ENCODE measurements at regions not wholly inside any gene's neighbourhood (a gene's known extent, or its start where the extent isn't known, plus 50 kb on each side); places are given as distances from the start of the nearest gene placed in this dataset.

DNA sequence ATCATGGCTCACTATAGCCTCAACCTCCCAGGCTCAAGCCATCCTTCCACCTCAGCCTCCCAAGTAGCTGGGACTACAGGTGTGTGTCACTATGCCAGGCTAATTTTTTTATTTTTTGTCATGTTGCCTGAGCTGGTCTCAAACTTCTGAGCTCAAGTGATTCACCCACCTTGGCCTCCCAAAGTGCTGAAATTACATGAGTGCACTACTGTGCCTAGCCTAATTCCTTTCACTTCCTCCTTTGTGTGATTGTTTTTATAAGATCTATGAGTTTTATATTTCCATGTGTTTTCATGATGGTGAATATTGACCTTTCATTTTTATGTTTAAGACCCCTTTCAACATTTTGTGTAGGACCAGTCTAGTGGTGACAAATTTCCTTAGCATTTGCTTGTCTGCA, 55.2 kb upstream of the IL12B start:
- TF ChIP-seq EZH2phosphoT487 (IDR thresholded peaks at IDR 0.05; ENCODE audit: low read length) (no peak), EZH2 (optimal IDR thresholded peaks at IDR 0.05; ENCODE audit: low read depth, low read length) (no peak)
- TF ChIP-seq, protein P1, sequence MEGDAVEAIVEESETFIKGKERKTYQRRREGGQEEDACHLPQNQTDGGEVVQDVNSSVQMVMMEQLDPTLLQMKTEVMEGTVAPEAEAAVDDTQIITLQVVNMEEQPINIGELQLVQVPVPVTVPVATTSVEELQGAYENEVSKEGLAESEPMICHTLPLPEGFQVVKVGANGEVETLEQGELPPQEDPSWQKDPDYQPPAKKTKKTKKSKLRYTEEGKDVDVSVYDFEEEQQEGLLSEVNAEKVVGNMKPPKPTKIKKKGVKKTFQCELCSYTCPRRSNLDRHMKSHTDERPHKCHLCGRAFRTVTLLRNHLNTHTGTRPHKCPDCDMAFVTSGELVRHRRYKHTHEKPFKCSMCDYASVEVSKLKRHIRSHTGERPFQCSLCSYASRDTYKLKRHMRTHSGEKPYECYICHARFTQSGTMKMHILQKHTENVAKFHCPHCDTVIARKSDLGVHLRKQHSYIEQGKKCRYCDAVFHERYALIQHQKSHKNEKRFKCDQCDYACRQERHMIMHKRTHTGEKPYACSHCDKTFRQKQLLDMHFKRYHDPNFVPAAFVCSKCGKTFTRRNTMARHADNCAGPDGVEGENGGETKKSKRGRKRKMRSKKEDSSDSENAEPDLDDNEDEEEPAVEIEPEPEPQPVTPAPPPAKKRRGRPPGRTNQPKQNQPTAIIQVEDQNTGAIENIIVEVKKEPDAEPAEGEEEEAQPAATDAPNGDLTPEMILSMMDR (IDR thresholded peaks at IDR 0.05; ENCODE audit: low read length), result no peak
